ELR (cell line): ENCODE measurements at regions not wholly inside any gene's neighbourhood (a gene's known extent, or its start where the extent isn't known, plus 50 kb on each side); places are given as distances from the start of the nearest gene placed in this dataset.

Source experiments
- DNase-seq: peaks from one replicate; pipeline ENCODE4 v3.0.0-alpha.2; 2015; ENCODE audit warnings: low read depth

DNA sequence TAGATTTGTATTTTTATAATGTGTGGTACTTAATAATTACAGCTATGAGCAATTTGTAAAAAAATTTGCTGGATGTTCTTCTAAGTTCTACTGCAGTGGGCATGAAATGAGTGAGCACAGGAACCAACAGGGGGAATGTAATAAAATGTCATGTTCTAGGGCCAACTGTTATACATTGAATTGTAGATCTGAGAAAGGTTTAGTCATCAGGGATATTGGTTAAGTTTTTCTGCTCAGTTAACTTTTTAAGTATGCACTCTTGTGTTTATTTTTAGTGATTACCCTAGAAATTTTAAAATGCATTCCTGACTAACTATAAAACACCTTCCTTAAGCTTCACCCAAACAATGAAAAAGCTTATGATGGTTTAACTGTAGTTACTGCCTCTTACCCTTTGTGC is 101.8 kb downstream of the CAND1 start:
- no peak for DNase-seq

DNA sequence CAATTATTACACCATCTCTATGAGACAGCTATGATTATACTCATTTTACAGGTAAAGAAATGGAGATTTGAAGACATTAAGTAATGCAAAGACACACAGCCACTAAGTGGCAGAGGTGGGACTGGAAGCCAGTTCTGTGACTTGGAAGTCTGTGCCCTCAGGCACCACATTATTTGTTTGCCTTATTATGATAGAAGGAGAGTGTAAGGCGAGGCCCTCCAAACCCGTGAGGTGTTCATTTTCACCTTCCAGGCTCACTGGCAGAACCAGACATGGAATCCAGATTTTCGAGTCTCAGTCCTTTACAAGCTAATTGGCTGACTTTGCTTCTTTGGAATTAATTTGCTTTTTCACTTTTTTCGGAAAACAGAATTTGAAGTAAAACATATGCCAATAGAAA is 107.9 kb downstream of the CAND1 start:
- DNase-seq, result no peak

DNA sequence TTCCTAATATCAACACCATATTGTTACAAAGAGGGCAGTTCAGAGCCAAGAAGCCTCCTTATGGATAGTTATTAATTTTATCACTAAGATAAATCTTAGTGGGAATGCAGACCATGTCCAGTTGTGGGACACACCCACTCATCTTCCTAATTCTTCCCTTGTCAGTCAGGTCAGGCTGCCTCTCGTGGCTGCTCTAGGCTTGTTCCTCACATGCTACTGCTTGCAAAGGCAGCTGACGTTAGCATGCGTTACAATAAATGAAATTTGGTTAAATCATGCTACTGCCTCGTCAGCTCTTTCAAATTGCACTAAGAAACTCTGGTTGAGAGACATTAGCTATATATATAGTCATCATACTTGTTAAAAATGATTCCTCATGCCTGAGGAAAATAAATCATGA is 108.4 kb downstream of the CAND1 start:
- DNase-seq, result no peak

DNA sequence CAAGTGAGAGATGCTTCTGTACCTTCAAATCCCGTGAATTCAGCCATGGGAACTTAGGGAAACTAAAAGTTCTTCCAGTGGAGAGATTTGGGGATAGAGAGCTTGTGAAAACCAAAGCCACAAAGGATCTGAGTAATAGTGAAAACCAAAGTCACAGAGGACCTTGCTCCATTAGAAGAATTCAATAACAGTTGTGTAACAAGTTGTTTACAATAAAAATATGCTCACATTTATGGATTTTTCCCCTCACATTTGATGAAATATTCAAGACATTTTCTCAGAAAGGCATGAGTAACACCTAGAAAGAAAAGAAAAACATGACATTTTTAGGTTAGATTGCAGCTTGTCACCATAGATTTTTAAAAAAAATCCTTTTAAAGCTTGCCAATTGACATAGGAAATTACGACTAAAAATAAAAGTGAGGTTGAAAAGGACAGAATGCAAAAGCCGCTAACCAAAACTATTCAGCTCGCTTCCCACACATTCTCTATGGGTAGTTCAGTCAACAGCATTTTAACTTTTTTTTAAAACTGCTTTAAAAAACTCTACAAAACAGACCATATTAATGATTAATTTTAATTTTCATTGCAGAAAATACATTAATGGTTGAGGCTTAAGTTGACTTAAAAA is 113.2 kb downstream of the CAND1 start:
- peak; percentile 3 for DNase-seq

DNA sequence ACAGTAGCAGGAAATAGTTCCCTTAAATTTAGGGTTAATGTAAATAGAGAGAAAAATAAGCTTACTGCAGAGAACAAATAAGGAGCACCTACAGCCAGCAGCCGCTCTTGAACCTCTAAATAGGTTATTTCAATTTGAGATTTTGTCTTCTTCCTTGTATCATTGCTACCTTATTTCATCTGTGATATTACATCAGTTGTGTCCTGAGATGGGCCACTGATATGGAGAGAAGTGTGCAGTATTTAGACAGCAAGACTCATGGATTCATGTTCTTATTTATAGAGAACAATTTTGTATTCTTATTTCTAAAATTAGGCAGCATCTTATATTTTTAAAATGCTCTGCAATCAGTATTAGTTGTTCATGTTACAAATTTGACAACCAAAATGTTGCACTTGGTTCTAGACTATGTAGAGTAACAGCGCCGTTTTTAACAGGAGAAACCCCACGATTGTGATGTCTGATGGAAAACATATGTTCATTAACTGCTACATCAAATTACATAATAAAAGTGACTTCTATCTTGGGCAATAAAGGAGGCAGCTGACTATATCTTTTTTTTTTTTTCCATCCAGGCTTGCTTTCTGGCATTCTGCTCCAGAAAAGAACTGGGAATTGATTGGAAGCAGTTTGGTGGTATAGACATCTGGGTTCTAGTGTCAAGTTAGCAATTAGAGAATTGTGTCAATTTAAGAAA is 117.9 kb downstream of the CAND1 start:
- no peak for DNase-seq

DNA sequence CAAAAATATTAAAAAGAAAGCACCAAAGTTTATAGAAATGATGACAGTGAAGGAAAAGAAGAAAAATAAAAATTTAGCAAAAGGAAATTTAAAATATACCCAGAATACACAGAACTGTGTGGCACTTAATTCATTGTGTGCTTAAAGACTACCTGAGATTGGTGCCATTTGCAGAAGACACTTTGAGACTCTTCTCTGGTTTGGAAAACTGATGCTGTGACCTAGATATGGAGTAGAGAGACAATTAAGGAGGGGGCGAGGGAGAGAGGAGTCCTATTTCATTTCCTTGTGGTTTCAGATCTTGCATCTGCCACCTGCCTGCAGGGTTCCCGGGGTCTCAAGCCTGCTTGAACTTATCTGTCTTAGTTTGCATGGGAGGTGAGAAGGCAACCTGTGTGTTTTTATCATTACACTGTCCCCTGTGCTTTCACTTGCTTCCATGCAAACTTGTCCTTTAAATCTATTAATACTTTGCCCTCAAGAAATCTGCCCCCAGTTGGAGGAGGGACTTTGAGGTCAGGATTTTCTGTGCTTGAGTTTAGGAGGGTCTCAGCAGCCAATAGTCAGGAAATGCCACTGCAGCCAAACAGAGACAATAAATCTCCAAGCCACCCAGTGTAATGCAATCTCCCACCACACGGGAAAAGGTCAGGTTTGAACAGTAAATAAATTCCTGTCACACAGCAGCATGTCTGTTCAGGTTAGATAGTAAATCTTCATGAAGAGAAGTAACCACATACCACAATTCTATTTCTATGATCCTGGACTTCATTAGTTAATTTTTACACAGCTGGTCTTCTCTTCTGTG is 119.4 kb downstream of the CAND1 start:
- DNase-seq, result peak; percentile 12

DNA sequence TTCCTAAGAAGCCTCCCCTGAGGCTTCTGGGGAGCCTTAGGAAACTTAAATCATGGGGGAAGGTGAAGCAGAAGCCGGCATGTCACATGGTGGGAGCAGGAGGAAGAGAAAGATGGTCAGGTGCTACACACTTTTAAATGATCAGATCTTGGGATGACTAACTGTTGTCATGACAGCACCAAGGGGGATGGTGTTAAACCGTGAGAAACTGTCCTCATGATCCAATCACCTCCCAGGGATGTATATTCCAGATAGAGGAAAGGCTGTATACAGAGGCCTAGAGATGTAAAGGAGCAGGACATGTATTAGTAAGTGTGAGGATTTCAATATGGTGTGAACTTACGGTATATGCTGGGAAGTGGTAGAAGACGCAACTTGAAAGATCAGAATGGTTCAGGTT is 121.1 kb downstream of the CAND1 start:
- no peak for DNase-seq

DNA sequence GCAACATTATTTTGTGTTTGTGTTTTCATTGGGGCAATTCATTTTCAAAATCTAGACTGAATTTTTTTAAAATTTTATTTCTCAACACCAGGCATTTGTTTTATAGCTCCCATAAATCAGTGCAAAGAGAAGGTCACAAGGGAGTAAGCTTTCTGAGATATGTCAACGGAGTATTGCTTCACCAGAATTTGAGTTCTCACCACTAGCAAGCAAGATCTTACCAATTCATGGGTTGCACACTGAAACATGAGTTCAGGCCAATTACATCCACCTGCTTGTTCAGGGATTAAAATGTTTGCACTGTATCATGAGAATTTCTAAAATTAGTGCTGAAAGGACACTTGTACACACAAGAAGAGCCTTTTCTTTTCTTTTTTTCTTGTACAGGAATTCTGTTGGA is 121.9 kb downstream of the CAND1 start:
- DNase-seq, result no peak

DNA sequence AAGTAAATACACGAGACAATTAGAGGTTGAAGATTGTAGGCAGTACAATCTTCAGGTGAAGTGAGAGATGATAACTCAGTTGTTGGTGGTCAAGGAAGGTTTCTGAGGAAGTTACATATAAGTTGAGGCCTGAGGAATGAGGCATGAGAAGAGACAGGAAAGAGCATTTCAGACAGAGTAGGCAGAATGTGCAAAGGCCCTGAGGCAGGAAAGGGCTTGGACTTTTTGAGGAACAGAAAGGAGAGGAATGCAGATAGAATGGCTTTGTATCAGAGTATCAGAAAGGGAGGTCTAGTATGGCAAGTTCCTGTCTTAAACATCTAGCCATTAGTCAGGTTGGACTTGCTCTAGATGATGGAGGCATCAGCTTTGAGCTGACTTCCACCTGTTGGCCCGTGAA is 122.5 kb downstream of the CAND1 start:
- no peak for DNase-seq

DNA sequence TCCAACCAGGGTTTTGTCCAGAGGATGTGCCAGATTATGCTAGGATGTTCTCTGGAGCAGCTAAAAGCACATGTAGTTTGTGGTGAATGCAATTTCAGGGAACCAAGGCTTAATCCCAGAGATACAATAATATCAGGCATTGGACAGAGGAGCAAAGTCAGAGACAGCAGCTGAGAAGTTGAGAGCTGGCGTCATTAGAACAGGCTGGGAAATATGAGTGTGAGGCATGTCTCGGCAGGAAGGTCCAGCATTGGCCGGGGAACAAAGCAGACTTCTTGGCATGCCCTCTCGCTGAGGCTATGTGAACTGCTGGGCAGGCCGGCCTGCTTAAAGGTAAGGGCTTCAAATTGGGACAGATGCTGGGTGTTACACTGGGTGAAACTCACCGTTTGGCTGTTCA is 125.4 kb downstream of the CAND1 start:
- no peak for DNase-seq

DNA sequence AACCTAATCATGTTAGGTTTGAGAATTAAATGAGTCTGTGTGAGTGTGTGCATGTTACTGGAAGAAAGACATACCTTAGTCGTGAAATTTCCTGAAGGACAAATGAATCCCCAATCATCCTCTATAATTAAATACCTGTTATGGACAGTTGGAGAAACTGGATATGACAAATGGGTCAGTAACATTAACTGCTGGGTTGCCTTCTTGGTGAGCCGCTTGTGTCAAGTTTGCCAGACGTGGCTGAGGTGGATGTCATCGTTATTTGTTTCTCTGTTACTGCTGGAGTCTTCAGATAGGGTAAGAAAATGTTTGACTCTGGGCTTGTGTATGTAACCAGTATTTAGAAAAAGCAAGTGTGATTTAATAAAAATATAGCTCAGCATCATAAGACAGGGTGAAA is 131.6 kb downstream of the CAND1 start:
- no peak for DNase-seq

DNA sequence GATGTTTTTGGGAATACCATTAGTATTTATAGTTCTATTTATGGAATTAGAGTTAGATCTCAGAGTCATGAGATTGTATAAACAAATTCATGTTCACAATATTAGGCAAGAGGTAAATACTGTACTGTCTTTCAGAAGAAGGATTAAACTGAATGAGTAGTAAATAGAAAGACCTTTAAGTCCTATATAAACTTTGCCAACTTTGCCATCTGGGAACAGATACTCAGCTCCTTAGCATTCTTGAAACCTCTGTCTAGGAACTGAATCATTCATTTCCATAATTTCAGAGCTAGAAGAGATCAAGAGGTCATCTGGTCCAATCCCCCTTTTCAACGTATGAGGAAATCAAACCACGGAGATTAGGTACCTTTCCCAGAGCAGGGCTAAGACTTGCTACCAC is 141.1 kb downstream of the CAND1 start:
- DNase-seq, result no peak

DNA sequence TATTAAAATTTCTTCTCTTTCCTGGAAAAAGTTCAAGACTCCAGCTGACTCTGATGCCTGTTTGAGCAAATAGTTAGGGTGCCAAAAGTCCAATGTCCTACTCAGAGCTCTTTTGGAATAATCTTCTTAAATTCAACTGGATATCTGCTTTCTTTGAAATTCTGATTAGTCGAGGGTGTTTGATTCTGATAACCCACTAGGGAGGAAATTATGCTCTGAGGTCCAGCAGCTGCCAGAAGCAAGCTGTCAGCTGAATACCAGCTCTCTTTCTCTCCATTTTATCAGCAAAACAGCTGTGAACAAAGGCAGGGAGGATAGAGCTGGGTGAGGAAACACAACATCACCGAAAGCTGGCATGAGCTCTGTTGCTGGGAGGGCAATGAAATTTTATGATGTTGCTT is 141.5 kb downstream of the CAND1 start:
- no peak for DNase-seq

DNA sequence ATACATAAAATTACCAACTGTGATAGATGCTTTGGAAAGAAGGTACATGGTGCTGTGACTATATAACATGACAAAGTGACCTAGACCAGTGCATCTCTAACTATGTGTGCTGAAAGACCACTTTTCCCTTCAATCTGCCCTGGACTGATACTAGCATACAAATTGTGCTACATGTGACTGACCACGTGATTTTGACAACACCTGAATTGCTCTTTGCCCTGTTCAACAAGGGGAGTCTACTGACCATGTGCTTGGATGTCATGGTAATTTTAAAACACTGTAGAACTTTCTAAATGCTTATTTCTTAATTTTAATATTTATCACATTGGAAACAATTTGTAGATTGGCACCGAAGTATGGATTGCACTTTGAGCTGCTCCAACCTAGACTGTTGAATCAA is 142.4 kb downstream of the CAND1 start:
- no peak for DNase-seq

DNA sequence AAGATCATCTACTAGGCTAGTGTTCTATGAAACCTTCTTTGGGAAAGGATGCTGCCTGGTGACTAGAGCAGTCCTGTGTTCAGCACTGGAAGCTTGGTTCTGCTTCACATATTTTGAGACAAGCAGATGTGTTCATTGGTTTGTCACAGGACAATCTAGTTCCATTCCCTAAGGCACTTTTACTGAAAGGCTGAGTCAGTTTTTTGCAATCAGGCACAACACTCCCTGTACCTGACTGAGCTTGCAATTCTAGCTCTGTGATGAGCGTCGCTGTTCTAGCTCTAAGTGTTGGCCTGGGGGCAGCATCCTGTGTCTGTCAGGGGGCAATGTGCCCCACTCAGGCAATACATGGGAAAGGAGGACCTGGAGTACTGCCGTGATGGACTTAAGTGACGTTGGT is 144.4 kb downstream of the CAND1 start:
- DNase-seq, result peak; percentile 27

DNA sequence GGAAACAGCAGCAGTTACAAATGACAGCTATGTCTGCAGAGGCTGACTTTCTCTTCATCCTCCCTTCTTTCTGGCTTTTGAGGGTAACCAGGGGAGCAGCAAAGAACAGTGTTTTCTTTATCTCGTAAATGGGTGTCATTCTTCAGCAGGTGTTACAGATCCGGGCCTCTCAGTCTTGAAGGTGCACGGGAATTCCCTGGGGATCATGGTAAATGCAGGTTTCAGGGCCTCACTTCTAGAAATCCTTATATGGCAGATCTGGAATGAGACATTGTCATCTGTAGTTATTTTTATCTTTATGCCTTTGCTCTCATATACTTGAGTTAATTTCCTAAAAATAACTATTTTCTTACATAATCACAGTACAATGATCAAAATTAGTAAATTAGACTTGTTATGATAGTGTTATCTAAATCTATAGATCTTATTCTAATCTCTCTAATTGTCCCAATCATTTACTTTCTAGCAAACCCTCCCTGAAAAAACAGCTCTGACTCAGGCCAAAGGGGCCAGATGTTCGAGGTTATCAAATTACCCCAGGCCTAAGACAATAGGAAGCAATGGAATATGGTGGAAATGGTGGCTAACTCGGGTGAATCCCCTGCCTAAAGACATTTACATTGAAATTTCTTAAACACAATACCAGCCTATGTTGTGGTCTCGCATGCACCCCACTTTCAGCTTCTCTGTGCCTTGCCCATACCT is 145.0 kb downstream of the CAND1 start:
- DNase-seq, result no peak

DNA sequence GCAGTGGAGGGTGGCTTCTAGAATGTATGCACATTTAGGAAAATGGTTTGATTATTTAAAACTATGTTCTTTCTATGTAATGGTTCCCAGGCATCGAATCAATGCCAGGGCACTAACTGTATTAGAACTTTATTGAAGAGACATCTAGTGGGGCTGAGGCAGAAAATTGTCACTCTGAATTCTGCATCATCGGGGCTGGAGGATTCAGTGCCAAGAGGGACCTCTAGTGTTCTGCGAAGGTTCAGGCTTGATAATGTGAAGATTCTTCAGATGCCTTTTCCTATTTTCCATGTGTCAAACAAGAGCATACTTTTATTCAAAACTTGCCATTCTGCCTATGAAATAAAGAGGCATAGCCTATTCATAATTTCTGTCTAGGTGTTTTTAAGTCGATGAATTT is 146.3 kb downstream of the CAND1 start:
- peak; percentile 42 for DNase-seq

DNA sequence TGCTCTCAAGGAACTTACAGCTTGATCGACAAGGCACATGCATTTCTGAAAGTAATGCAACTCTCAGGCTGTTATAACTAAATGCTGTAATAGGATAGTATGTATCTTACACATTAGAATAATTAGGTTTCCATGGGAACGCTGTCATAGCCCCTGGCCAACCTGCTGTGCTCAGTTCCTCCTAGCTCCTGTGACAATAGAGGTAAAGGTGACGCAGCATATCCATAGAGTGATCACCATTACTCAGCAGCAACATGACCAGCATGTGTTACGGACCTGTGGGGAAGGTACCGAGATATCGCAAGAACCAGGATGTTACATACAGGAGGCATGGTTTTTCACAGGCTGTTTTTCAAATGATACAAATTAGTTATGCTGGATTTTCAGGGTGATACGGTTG is 150.7 kb downstream of the CAND1 start:
- DNase-seq, result no peak

DNA sequence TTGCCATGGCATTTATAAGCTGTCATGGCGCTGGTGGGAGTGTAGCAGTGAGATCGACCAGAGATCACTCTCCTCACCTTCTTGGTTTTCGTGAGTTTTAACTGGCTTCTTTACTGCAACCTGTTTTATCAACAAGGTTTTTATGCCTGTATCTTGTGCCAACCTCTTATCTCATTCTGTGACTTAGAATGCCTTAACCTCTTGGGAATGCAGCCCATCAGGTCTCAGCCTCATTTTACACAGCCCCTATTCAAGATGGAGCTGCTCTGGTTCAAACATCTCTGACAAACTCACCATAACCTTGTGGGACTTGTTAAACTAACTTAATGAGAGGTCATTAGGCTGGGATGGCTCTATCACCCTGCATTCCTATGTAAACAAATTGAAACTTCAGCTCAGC is 151.3 kb downstream of the CAND1 start:
- DNase-seq, result no peak

DNA sequence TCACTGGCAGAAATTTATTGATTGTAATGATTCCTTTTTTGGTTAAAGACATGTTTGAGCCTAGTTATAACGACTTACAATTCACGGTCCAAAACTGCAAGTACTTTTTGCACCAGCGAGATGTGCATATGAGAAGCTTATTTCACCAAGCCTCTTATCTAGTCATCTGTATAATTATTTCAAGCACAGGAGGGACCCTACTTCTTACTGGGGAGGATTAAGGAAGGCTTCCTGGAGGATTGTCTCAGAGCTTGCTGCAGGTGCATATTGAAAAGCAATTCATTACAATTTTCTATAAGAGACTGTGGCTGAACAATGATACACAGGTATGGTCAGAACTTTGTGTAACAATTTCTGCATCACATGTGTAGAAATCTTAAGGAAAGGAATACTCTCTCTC is 152.9 kb downstream of the CAND1 start:
- DNase-seq, result no peak

DNA sequence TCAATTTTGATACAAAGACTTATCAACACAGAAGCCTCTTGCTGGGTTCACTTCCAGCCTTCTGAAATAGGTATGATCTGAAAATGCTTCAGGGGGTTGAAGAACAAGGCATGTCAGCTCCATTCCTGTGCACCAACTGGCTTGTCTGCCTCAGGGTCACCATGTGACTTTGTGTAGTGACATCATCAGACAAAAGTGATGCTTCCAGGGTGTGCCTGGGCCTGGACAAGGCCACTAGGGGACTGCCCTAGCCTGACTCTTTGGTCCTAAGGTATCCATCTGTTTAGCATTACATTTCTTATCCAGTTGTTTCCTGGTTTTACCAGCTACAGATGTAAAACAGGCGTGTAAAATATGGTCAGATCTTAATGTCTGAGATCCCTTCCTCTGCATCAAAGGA is 155.6 kb downstream of the CAND1 start:
- DNase-seq, result no peak

DNA sequence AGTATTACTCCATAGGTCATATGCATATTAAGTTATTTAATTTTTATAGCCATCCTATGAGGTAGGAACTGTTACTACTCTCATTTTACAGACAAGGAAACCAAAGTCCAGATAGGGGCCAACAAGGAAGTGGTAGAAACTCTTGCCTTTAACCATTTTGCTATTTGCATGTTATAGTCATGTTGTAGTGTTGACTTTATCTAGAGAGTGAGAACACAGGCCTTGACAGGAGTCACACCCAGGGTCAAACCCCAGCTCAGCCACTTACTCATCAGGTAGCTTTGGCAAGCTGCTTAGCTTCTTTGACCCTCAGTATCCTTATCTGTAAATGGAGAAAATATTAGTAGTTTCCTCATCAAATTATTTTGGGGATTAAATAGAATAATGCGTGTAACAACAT is 156.2 kb downstream of the CAND1 start:
- no peak for DNase-seq

DNA sequence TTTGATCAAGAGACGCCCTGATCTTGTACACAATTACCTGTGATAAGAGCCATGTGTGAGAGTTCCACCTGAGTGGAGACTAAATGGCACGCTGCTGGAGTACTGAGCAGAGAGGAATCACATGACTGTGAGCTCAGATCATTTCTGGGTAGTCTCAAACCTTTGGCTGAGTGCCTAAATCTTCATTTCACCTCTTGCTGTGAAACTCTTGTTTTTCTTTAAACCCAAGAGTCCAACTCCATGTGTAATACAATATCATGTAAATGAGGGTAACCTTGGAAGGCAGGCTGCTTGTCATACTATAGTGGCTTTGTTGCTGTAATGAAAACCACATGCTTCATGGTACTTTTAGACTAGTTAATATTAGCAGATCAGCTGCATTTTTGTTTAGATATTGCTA is 156.9 kb downstream of the CAND1 start:
- no peak for DNase-seq
